ENCODE measurements at regions not wholly inside any gene's neighbourhood (a gene's known extent, or its start where the extent isn't known, plus 50 kb on each side); places are given as distances from the start of the nearest gene placed in this dataset.
"Not testable (repeated sequence)": the region's sequence is repeated elsewhere in the genome, so short reads cannot be mapped to it uniquely, and the experiment has no call there.

GRCh38 chr9:75238311-75238976 lies 150.1 kb downstream of the OSTF1 start:
- DNase-seq (ENCODE audit: low spot score in 2 of 2): no peak
- Mint-ChIP-seq H3K9me3 (peaks cover 6% of the 10 kb centered on the region), H3K4me1 (no peaks in the 10 kb centered on the region)

DNA sequence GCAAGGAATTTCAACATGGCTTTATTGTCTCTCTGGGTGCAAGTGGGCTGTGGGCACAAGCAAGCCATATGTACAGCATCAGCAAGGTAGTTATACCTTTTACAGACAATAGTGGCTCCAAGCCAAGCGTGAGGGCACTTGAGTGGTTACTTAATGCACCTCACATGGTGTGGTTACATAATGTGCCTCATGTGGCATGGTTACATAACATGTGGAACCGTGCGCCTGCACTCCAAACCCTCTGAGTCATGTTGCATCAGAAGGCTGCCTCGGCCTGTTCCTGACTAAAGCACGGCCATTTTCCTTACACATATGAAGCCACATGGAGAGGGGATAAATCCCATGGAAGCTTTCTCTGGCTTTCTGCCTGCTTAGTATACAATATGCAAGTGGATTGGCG lies 150.9 kb downstream of the OSTF1 start:
- DNase-seq (ENCODE audit: low spot score in 2 of 2): no peak
- H3K36me3 Mint-ChIP-seq: no peaks in the 10 kb centered on the region
- no peak overlapping the region for H3K27ac Mint-ChIP-seq
- peaks cover 2% of the 10 kb centered on the region for H3K27me3 Mint-ChIP-seq
- H3K9me3 Mint-ChIP-seq: peaks cover 6% of the 10 kb centered on the region
- H3K4me1 Mint-ChIP-seq: no peaks in the 10 kb centered on the region
- ATAC-seq (ENCODE audit: low read depth): no peak
- no peak overlapping the region for H3K4me3 Mint-ChIP-seq

More at GRCh38 chr9:75238311-75238976, 150.1 kb downstream of the OSTF1 start:
- no peak overlapping the region for H3K4me3 Mint-ChIP-seq
- H3K27me3 Mint-ChIP-seq: peaks cover 2% of the 10 kb centered on the region
- no peak overlapping the region for H3K27ac Mint-ChIP-seq
- peak; percentile 46 for ATAC-seq (ENCODE audit: low read depth)
- no peaks in the 10 kb centered on the region for H3K36me3 Mint-ChIP-seq

GRCh38 chr9:75242426-75242825 lies 154.1 kb downstream of the OSTF1 start:
- ATAC-seq (ENCODE audit: low read depth): no peak
- Mint-ChIP-seq H3K9me3 (peaks cover 11% of the 10 kb centered on the region), H3K36me3 (peaks cover 7% of the 10 kb centered on the region), H3K27ac (no peak overlapping the region), H3K4me3 (no peak overlapping the region), H3K27me3 (peaks cover 2% of the 10 kb centered on the region), H3K4me1 (no peaks in the 10 kb centered on the region)
- DNase-seq (ENCODE audit: low spot score in 2 of 2): no peak

DNA sequence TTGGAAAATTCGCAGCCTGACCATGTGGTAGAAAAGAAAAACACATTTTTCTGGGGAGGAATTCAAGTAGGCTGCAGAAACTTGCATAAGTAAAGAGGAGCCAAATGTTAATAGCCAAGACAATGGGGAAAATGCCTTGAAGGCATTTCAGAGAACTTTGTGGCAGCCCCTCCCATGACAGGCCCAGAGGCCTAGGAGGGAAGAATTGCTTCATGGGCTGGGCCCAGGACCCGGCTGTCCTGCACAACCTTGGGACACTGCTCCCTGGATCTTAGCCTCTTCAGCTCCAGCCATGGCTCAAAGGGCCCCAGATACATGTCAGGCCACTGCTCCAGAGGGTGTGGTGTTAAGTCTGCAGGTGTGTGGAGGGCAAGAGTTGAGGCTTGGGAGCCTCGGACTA lies 158.6 kb downstream of the OSTF1 start:
- DNase-seq (ENCODE audit: low spot score in 2 of 2) (no peak), ATAC-seq (ENCODE audit: low read depth) (no peak)
- H3K36me3 Mint-ChIP-seq: peaks cover 25% of the 10 kb centered on the region
- peaks cover 26% of the 10 kb centered on the region for H3K9me3 Mint-ChIP-seq
- H3K27ac Mint-ChIP-seq: no peak overlapping the region
- no peak overlapping the region for H3K4me3 Mint-ChIP-seq
- H3K27me3 Mint-ChIP-seq: no peaks in the 10 kb centered on the region
- H3K4me1 Mint-ChIP-seq: no peaks in the 10 kb centered on the region

GRCh38 chr9:75265525-75265972 lies 177.2 kb downstream of the OSTF1 start:
- peak; percentile 13 to 15 for DNase-seq (ENCODE audit: low spot score in 2 of 2)
- no peaks in the 10 kb centered on the region for H3K9me3 Mint-ChIP-seq
- H3K4me3 Mint-ChIP-seq: no peak overlapping the region
- no peak overlapping the region for H3K27ac Mint-ChIP-seq
- no peak for ATAC-seq (ENCODE audit: low read depth)
- H3K27me3 Mint-ChIP-seq: no peaks in the 10 kb centered on the region
- no peaks in the 10 kb centered on the region for H3K4me1 Mint-ChIP-seq
- H3K36me3 Mint-ChIP-seq: peaks cover 9% of the 10 kb centered on the region

GRCh38 chr9:75269197-75269596 lies 180.9 kb downstream of the OSTF1 start:
- no peak for DNase-seq (ENCODE audit: low spot score in 2 of 2)
- no peak overlapping the region for H3K4me3 Mint-ChIP-seq
- H3K36me3 Mint-ChIP-seq: no peaks in the 10 kb centered on the region
- H3K27me3 Mint-ChIP-seq: no peaks in the 10 kb centered on the region
- H3K9me3 Mint-ChIP-seq: peaks cover 6% of the 10 kb centered on the region
- H3K27ac Mint-ChIP-seq: no peak overlapping the region
- no peaks in the 10 kb centered on the region for H3K4me1 Mint-ChIP-seq
- ATAC-seq (ENCODE audit: low read depth): no peak

GRCh38 chr9:75273055-75273454 lies 184.7 kb downstream of the OSTF1 start:
- not testable (repeated sequence) for H3K27ac Mint-ChIP-seq; H3K9me3 Mint-ChIP-seq; H3K27me3 Mint-ChIP-seq; H3K4me1 Mint-ChIP-seq; H3K4me3 Mint-ChIP-seq; H3K36me3 Mint-ChIP-seq; ATAC-seq (ENCODE audit: low read depth); DNase-seq (ENCODE audit: low spot score in 2 of 2)

DNA sequence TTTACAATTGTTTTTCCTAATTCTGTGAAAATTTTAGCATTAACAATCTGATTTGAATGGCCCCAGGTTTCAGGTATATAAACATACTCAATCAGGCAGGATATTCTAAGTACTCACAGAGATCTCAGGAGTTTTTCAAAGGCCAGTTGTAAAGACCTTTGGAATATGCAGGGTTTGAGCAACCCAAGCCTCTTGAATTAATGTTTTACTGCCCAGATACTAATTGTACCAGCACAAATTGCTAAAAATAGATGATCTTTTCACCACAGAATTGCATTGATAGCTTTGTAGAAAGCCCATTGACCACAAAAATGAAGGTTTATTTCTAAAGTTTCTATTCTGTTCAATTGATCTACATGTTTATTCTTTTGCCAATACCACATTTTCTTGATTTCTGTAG lies 186.5 kb downstream of the OSTF1 start:
- Mint-ChIP-seq H3K4me1 (no peaks in the 10 kb centered on the region), H3K4me3 (no peak overlapping the region), H3K9me3 (peaks cover 11% of the 10 kb centered on the region), H3K36me3 (peaks cover 5% of the 10 kb centered on the region), H3K27me3 (no peaks in the 10 kb centered on the region), H3K27ac (no peak overlapping the region)
- ATAC-seq (ENCODE audit: low read depth) (no peak), DNase-seq (ENCODE audit: low spot score in 2 of 2) (no peak)

GRCh38 chr9:75282047-75282446 lies 193.7 kb downstream of the OSTF1 start:
- Mint-ChIP-seq H3K4me1 (no peaks in the 10 kb centered on the region), H3K36me3 (peaks cover 5% of the 10 kb centered on the region), H3K9me3 (peaks cover 8% of the 10 kb centered on the region), H3K4me3 (no peak overlapping the region), H3K27ac (no peak overlapping the region), H3K27me3 (peaks cover 2% of the 10 kb centered on the region)
- ATAC-seq (ENCODE audit: low read depth): no peak
- DNase-seq (ENCODE audit: low spot score in 2 of 2): no peak

DNA sequence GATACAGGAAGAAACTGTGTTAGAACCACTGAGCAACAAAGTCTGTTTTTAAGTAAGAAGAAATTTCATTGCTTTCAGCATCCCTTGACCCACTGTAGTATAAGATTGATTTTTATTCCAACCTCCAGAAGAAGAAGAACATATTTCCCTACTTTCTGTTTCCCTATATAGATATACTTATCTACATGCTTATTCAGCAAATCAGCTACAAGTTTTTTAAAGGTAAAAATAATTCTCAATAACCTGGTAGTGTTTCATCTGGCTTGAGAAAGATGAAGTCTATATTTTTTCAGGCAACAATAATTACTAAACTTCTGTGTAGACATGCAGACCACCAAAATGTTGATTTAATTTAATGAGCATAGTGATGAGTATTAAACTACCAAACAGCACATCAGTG lies 201.0 kb downstream of the OSTF1 start:
- peaks cover 1% of the 10 kb centered on the region for H3K36me3 Mint-ChIP-seq
- DNase-seq (ENCODE audit: low spot score in 2 of 2): no peak
- H3K4me3 Mint-ChIP-seq: no peak overlapping the region
- no peak for ATAC-seq (ENCODE audit: low read depth)
- peaks cover 4% of the 10 kb centered on the region for H3K9me3 Mint-ChIP-seq
- peaks cover 2% of the 10 kb centered on the region for H3K27me3 Mint-ChIP-seq
- no peaks in the 10 kb centered on the region for H3K4me1 Mint-ChIP-seq
- H3K27ac Mint-ChIP-seq: no peak overlapping the region

- H3K36me3 Mint-ChIP-seq: no peaks in the 10 kb centered on the region
- H3K9me3 Mint-ChIP-seq: peaks cover 1% of the 10 kb centered on the region
- DNase-seq (ENCODE audit: low spot score in 2 of 2): no peak
- no peaks in the 10 kb centered on the region for H3K27me3 Mint-ChIP-seq
- no peaks in the 10 kb centered on the region for H3K4me1 Mint-ChIP-seq
- no peak overlapping the region for H3K27ac Mint-ChIP-seq
- ATAC-seq (ENCODE audit: low read depth): no peak
- H3K4me3 Mint-ChIP-seq: no peak overlapping the region
Observed at GRCh38 chr9:75299324-75299723, 211.0 kb downstream of the OSTF1 start.

DNA sequence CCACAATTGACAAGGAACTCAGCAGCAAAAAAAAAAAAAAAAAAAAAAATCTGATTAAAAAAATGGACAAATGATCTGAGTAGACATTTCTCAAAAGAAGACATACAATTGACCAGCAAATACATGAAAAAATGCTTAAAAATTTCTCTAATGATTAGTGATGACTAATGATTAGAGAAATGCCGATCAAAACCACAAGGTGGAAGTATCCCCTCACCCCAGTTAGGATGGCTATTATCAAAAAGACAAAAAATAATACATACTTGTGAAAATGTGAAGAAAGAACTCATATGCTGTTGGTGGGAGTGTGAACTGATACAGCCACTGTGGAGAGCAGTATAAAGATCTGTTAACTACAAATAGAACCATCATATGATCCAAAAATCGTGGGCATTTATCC lies 245.3 kb downstream of the OSTF1 start:
- H3K4me1 Mint-ChIP-seq: no peaks in the 10 kb centered on the region
- no peak overlapping the region for H3K4me3 Mint-ChIP-seq
- H3K27me3 Mint-ChIP-seq: no peaks in the 10 kb centered on the region
- DNase-seq (ENCODE audit: low spot score in 2 of 2) (no peak), ATAC-seq (ENCODE audit: low read depth) (no peak)
- H3K36me3 Mint-ChIP-seq: no peaks in the 10 kb centered on the region
- peaks cover 5% of the 10 kb centered on the region for H3K9me3 Mint-ChIP-seq
- no peak overlapping the region for H3K27ac Mint-ChIP-seq

- Mint-ChIP-seq H3K27me3 (no peaks in the 10 kb centered on the region), H3K9me3 (peaks cover 1% of the 10 kb centered on the region), H3K4me3 (no peak overlapping the region), H3K27ac (no peak overlapping the region), H3K4me1 (no peaks in the 10 kb centered on the region), H3K36me3 (no peaks in the 10 kb centered on the region)
- ATAC-seq (ENCODE audit: low read depth) (no peak), DNase-seq (ENCODE audit: low spot score in 2 of 2) (no peak)
Observed at GRCh38 chr9:75358846-75359245, 270.5 kb downstream of the OSTF1 start.

GRCh38 chr9:75359638-75360037 lies 271.3 kb downstream of the OSTF1 start:
- H3K9me3 Mint-ChIP-seq: peaks cover 1% of the 10 kb centered on the region
- no peaks in the 10 kb centered on the region for H3K4me1 Mint-ChIP-seq
- H3K27ac Mint-ChIP-seq: no peak overlapping the region
- no peak for ATAC-seq (ENCODE audit: low read depth)
- H3K27me3 Mint-ChIP-seq: no peaks in the 10 kb centered on the region
- DNase-seq (ENCODE audit: low spot score in 2 of 2): no peak
- H3K36me3 Mint-ChIP-seq: no peaks in the 10 kb centered on the region
- no peak overlapping the region for H3K4me3 Mint-ChIP-seq

GRCh38 chr9:75360252-75360651 lies 271.9 kb downstream of the OSTF1 start:
- no peaks in the 10 kb centered on the region for H3K36me3 Mint-ChIP-seq
- no peak overlapping the region for H3K27ac Mint-ChIP-seq
- peaks cover 2% of the 10 kb centered on the region for H3K9me3 Mint-ChIP-seq
- no peaks in the 10 kb centered on the region for H3K27me3 Mint-ChIP-seq
- ATAC-seq (ENCODE audit: low read depth) (no peak), DNase-seq (ENCODE audit: low spot score in 2 of 2) (no peak)
- no peak overlapping the region for H3K4me3 Mint-ChIP-seq
- H3K4me1 Mint-ChIP-seq: no peaks in the 10 kb centered on the region

Measured in memory B cell (primary cell).